ENCODE measurements at regions not wholly inside any gene's neighbourhood (a gene's known extent, or its start where the extent isn't known, plus 50 kb on each side); places are given as distances from the start of the nearest gene placed in this dataset.
"Not testable (repeated sequence)": the region's sequence is repeated elsewhere in the genome, so short reads cannot be mapped to it uniquely, and the experiment has no call there.

DNA sequence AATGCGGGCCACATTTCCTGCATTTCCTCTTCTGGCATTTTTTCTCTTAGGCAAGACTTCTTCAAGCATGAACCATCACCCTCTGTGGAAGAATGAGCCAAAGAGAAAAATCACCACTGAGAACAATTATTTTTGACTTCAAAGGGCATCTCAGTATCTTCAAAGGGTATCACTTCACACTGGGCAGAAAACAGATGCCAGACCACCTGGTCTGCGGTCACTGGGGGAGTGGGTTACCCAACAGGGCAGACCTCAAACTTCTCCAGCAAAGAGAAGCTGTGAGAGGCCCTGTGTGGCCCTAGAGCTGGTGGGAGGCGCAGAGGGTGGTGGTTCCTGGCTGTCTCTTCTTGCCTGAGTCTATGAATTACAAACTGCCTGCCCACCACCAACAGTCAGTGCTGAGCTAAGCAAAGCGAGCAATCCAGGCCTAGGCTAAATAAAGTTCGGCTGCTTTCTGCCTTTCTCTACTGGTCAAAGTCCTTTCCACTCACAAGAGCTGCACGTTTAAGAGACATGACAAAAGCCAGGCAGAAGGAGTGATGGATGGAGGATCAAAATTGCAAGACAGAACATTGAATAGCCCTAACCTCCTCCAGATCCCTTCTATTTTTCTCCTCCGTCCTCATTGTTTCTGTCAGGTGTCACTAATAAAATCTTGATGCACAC is 602.7 kb upstream of the CDH5 start:
- no peak for DNase-seq (ENCODE audit: low read depth)

DNA sequence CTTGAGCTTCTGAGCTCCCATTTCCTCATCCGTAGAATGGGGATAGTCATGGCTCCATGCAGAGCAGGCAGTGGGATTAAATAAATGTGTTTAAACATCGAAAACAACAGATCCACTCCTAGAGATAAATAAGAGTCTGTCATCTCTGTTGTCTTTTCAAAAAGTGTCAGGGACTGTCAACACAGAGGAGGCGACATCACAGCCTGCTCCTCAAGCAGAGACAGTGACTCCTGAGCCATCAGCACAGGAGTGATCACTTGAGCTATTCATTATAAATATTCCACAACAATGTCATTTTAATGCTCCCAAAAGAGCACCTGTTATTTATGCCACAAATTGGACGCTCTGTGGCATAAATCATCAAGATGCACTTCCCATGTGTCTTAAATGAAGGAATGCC is 605.6 kb upstream of the CDH5 start:
- no peak for DNase-seq (ENCODE audit: low read depth)

GRCh38 chr16:65758620-65759019 is 607.9 kb upstream of the CDH5 start:
- DNase-seq (ENCODE audit: low read depth), result no peak

GRCh38 chr16:65757064-65757463 is 609.4 kb upstream of the CDH5 start:
- no peak for DNase-seq (ENCODE audit: low read depth)

GRCh38 chr16:65756163-65756562 is 610.3 kb upstream of the CDH5 start:
- no peak for DNase-seq (ENCODE audit: low read depth)

DNA sequence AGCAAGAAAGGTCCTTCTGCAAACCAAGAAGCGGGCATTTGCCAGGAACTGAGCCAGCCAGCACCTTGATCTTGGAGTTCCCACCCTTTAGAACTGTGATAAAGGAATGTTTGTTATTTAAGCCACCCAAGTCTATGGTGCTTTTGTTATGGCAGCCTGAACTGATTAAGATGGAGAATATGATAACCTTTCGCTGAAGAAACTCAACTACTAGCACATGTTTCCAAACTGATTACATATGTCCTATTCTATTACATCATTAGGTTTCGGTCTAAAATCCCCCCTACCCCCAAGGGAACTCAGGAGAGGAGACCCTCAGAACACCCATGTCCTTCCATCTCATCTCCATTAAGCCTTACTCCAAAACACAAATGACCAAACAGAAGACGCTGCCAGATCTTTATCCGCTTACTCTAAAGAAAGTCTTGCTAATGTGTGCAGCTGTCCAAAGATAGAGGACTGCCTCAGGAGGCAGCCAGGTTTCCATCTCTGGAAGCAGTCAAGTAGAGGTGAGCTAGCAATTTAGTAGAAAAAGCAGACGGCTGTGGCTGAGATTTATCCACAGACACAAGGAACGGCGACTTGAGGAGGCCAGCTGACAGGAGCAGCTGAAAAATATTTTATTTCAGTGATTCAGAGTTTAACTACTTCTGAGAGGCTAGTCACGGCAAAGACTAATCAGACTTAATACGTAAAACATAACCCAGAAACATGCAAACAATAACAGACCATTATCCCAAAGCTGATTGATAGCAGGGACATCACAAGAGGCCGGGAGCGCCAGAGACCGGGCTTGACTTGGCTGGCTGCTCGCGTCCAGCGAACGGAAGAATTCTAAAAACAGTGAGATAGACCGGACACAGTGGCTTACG is 611.4 kb upstream of the CDH5 start:
- DNase-seq (ENCODE audit: low read depth), result no peak

DNA sequence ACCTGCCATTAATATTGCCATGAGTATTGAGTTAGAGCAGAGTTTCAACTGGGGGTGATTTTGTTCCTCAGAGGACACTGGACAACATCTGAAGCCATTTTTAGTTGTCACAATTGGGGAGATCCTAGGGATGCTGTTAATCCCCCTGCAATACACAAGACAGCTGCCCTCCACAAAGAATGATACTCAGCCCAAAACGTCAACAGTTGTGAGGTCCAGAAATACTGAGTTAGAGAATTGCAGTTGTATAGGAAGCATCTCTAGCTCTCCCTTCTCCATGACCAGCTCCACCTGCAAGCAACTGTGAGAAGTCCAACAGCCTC is 614.0 kb upstream of the CDH5 start:
- DNase-seq (ENCODE audit: low read depth), result no peak

GRCh38 chr16:65751622-65752521 is 614.6 kb upstream of the CDH5 start:
- DNase-seq (ENCODE audit: low read depth), result no peak

GRCh38 chr16:65749506-65749905 is 617.0 kb upstream of the CDH5 start:
- no peak for DNase-seq (ENCODE audit: low read depth)

DNA sequence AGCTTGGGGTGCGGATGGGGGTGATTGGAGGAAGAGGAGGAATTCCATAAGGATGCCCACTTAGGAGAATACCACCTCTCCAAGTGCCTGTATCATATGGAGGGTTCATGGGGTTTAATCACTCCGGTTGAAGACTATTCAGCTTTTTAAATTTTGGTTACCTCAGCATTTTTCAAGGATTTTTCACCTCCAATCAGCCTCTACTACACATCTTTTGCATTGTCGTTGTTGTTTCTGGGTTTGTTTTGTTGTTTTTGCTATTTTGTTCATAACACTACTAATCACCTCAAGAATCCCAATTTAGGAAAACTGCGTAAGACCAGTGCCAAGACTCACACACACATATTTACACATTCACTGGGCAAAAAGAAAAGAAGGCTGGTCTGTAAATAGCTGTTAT is 619.5 kb upstream of the CDH5 start:
- DNase-seq (ENCODE audit: low read depth), result no peak

GRCh38 chr16:65745201-65745708 is 621.2 kb upstream of the CDH5 start:
- DNase-seq (ENCODE audit: low read depth), result no peak

- DNase-seq (ENCODE audit: low read depth), result no peak
Observed at GRCh38 chr16:65744401-65744800, 622.1 kb upstream of the CDH5 start.

- no peak for DNase-seq (ENCODE audit: low read depth)
Observed at GRCh38 chr16:65743558-65743957, 621.7 kb upstream of the CDH11 start.

- no peak for DNase-seq (ENCODE audit: low read depth)
Observed at GRCh38 chr16:65740711-65741110, 618.8 kb upstream of the CDH11 start.

GRCh38 chr16:65739518-65739917 is 617.7 kb upstream of the CDH11 start:
- DNase-seq (ENCODE audit: low read depth), result no peak

DNA sequence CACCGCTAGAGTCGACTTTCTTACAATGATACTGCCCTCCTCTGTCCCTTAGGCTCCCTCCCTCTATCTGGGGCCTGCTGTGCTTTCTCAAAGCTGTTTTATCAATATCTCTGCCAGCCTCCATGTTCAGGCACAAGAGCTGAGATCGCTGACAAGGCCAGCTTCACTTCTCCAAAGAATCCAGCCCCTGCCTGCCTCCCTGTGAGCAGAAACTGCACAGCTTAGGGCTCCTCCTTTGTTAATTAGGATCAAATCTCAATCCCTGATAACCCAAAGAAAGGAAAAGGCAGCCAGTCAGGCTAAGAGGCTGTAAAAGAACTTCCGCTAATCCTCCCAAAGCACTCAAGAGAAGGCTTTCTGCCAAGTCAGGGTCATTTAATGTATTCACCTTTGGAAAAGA is 616.0 kb upstream of the CDH11 start:
- DNase-seq (ENCODE audit: low read depth), result no peak

DNA sequence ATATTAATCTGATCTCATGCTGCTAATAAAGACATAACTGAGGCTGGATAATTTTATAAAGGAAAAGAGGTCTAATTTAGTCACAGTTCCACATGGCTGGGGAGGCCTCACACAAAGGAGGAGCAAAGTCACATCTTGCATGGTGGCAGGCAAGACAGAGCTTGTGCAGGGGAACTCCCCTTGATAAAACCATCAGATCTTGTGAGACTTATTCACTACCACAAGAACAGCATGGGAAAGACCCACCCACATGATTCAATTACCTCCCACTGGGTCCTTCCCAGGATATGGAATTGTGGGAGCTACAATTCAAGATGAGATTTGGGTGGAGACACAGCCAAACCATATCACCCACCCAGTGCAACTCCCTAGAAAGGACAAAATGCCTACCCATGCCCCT is 613.8 kb upstream of the CDH11 start:
- DNase-seq (ENCODE audit: low read depth), result not testable (repeated sequence)

- DNase-seq (ENCODE audit: low read depth), result no peak
Observed at GRCh38 chr16:65733721-65734120, 611.9 kb upstream of the CDH11 start.

DNA sequence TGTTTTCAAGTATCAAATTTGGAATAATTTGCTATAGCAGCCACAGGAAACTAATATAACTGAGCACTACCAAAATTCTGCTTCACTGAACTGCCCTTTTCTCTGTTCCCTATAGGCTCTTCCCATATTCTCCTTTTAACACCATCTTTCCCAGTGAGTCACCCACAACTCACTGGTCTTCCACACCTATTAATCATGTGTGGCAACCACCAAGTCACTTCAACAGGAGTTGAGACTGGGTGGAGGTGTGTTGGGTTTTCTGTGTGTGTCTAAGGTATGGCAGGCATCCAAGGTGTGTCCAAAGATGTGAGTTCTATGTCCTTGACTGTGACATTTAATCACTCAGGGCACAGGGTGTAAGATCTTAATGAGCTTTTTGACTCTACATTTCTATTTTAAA is 610.0 kb upstream of the CDH11 start:
- peak; percentile 1 for DNase-seq (ENCODE audit: low read depth)

DNA sequence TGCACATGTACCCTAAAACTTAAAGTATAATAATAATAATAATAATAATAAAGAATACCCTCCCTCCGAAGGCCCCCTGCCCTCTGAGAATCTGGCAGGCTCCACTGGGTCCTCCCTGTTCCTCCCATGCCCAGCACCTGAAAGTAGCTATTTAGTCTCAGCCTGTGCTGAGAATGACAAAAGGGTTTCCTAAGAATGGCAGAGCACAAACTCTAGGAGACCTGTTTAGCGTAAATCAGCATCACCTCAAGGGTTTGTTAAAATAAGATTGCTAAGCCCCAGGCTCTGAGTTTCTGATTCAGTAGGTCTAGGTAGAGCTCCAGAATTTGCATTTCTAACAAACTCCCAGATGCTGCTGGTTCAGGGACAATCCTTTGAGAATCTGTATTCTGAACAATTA is 606.8 kb upstream of the CDH11 start:
- no peak for DNase-seq (ENCODE audit: low read depth)

- DNase-seq (ENCODE audit: low read depth), result no peak
Observed at GRCh38 chr16:65728167-65728566, 606.3 kb upstream of the CDH11 start.

- no peak for DNase-seq (ENCODE audit: low read depth)
Observed at GRCh38 chr16:65727534-65728137, 605.8 kb upstream of the CDH11 start.
